ENCODE measurements at regions not wholly inside any gene's neighbourhood (a gene's known extent, or its start where the extent isn't known, plus 50 kb on each side); places are given as distances from the start of the nearest gene placed in this dataset.

GRCh38 chr16:73186752-73187601, 139.0 kb upstream of the ZFHX3 start (continued):
- TF ChIP-seq BRF2 (CRISPR knock-in tag; IDR thresholded peaks at IDR 0.05) (no peak), JUN (CRISPR knock-in tag; IDR thresholded peaks at IDR 0.05) (no peak), ZBTB4 (CRISPR knock-in tag; IDR thresholded peaks at IDR 0.05; ENCODE audit: borderline replicate concordance) (no peak), UBTF (CRISPR knock-in tag; IDR thresholded peaks at IDR 0.05) (no peak), JUNB (CRISPR knock-in tag; IDR thresholded peaks at IDR 0.05; ENCODE audit: borderline replicate concordance) (no peak), ZNF441 (CRISPR knock-in tag; IDR thresholded peaks at IDR 0.05; ENCODE audit: borderline replicate concordance) (no peak), SIX4 (CRISPR knock-in tag; IDR thresholded peaks at IDR 0.05) (no peak), RARA (CRISPR knock-in tag; IDR thresholded peaks at IDR 0.05) (peak; percentile 80), HOXD1 (CRISPR knock-in tag; IDR thresholded peaks at IDR 0.05) (no peak), TBL1XR1 (IDR thresholded peaks at IDR 0.05; ENCODE audit: borderline replicate concordance, low read length, partially characterized antibody) (peak; percentile 67), CCDC6 (CRISPR knock-in tag; IDR thresholded peaks at IDR 0.05) (no peak), ARHGAP35 (CRISPR knock-in tag; IDR thresholded peaks at IDR 0.05; ENCODE audit: borderline replicate concordance) (no peak)
- TF ChIP-seq, protein P1, sequence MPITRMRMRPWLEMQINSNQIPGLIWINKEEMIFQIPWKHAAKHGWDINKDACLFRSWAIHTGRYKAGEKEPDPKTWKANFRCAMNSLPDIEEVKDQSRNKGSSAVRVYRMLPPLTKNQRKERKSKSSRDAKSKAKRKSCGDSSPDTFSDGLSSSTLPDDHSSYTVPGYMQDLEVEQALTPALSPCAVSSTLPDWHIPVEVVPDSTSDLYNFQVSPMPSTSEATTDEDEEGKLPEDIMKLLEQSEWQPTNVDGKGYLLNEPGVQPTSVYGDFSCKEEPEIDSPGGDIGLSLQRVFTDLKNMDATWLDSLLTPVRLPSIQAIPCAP (CRISPR knock-in tag; IDR thresholded peaks at IDR 0.05; ENCODE audit: low read depth): no peak

All from HepG2 (cell line).